Mesendoderm (in vitro differentiated cells): ENCODE measurements at regions not wholly inside any gene's neighbourhood (a gene's known extent, or its start where the extent isn't known, plus 50 kb on each side); places are given as distances from the start of the nearest gene placed in this dataset.

Source experiments
- DNase-seq: peaks from one replicate; pipeline ENCODE4 v3.0.0; 2013
- H2AK5ac ChIP-seq: 2 replicates; pipeline ENCODE4 v1.6.1; 2013; ENCODE audit warnings: low read length, inconsistent platforms
- H2BK120ac ChIP-seq: 2 replicates; pipeline ENCODE4 v1.6.1; 2013; ENCODE audit warnings: low read depth, mild to moderate bottlenecking, low read length, moderate library complexity, mixed read lengths
- H2BK15ac ChIP-seq: replicated peaks from 2 replicates; pipeline ENCODE4 v1.6.1; 2013; ENCODE audit warnings: low read depth, mild to moderate bottlenecking, moderate library complexity
- H2BK5ac ChIP-seq: 2 replicates; pipeline ENCODE4 v1.6.1; 2013; ENCODE audit warnings: low read length, inconsistent platforms
- H3K18ac ChIP-seq: 2 replicates; pipeline ENCODE4 v1.6.1; 2013; ENCODE audit warnings: mild to moderate bottlenecking, low read length, mixed read lengths
- H3K23ac ChIP-seq: one replicate; pipeline ENCODE4 v1.6.1; 2013; ENCODE audit warnings: low read length
- H3K27ac ChIP-seq: 2 replicates; pipeline ENCODE4 v1.5.1; 2013; ENCODE audit warnings: low read depth, mild to moderate bottlenecking, inconsistent platforms, low read length, moderate library complexity
- H3K27me3 ChIP-seq: 2 replicates; pipeline ENCODE4 v1.6.1; 2013; ENCODE audit warnings: low read length, control low read depth, mild to moderate bottlenecking, inconsistent platforms; ENCODE audit not compliant: insufficient read depth, poor library complexity
- H3K36me3 ChIP-seq: 2 replicates; pipeline ENCODE4 v1.6.1; 2013; ENCODE audit warnings: low read length, inconsistent platforms; ENCODE audit not compliant: control insufficient read depth, insufficient read depth
- H3K4ac ChIP-seq: one replicate; pipeline ENCODE4 v1.6.1; 2013; ENCODE audit warnings: low read depth, mild to moderate bottlenecking, low read length, moderate library complexity
- H3K4me1 ChIP-seq: 2 replicates; pipeline ENCODE4 v1.6.1; 2013; ENCODE audit warnings: low read depth, low read length, inconsistent platforms; ENCODE audit not compliant: control insufficient read depth
- H3K4me2 ChIP-seq: 2 replicates; pipeline ENCODE4 v1.6.1; 2013; ENCODE audit warnings: low read length
- H3K4me3 ChIP-seq: 2 replicates; pipeline ENCODE4 v1.5.1; 2013; ENCODE audit warnings: mild to moderate bottlenecking, low read length
- H3K56ac ChIP-seq: one replicate; pipeline ENCODE4 v1.6.1; 2013; ENCODE audit warnings: low read length
- H3K79me1 ChIP-seq: 2 replicates; pipeline ENCODE4 v1.6.1; 2013; ENCODE audit warnings: low read length, inconsistent platforms
- H3K79me2 ChIP-seq: 2 replicates; pipeline ENCODE4 v1.6.1; 2013; ENCODE audit warnings: mild to moderate bottlenecking, low read length; ENCODE audit not compliant: control insufficient read depth, insufficient read depth
- H3K9ac ChIP-seq: 2 replicates; pipeline ENCODE4 v1.6.1; 2013; ENCODE audit warnings: low read length, inconsistent platforms
- H4K5ac ChIP-seq: one replicate; pipeline ENCODE4 v1.6.1; 2013; ENCODE audit warnings: low read length
- H4K8ac ChIP-seq: one replicate; pipeline ENCODE4 v1.6.1; 2013; ENCODE audit warnings: low read depth, mild to moderate bottlenecking, control low read depth, low read length, moderate library complexity
- WGBS: extraction: QIAGEN DNeasy Blood & Tissue Kit; methylation state at CpG from one replicate; pipeline ENCODE4 v1.1.7; 2013; ENCODE audit warnings: low lambda C conversion rate, missing lambda C conversion rate; ENCODE audit not compliant: insufficient coverage; ENCODE audit errors: extremely low coverage; 5-methylcytosine and 5-hydroxymethylcytosine counted together

DNA sequence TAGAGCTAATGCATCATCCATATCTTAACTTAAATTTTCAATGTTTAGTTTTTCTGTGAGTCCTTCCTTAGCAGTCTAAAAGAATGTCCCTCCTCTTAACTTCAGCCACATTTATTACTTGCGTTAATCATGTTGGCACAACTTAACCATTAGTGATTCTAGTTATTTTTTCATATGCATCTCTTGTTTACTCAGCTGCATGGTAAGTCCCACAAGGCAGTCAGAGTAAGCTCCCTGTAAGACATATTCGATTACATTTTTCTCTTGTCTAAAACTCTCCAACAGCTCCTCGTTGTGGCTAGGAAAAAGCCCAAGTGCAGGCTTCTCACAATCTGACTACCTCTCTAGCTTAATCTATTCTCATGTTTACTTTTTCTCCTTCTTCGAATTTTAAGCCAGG, 2045.3 kb upstream of the PIK3C3 start:
- no peaks in the 10 kb centered on the region for H3K27me3 ChIP-seq
- H3K4me3 ChIP-seq: no peak overlapping the region
- H2BK120ac ChIP-seq: no peak overlapping the region
- no peak overlapping the region for H2BK5ac ChIP-seq
- no peak overlapping the region for H3K4ac ChIP-seq
- H2AK5ac ChIP-seq: no peak overlapping the region
- H3K56ac ChIP-seq: no peak overlapping the region
- H4K8ac ChIP-seq: no peak overlapping the region
- H3K79me2 ChIP-seq: no peaks in the 10 kb centered on the region
- H3K23ac ChIP-seq: no peak overlapping the region
- H3K4me2 ChIP-seq: no peak overlapping the region
- no peaks in the 10 kb centered on the region for H3K36me3 ChIP-seq
- no CpG with 5 or more reads among the region's 4 CpGs for WGBS
- no peak overlapping the region for H3K27ac ChIP-seq
- no peak overlapping the region for H3K9ac ChIP-seq
- no peak for DNase-seq
- H3K4me1 ChIP-seq: no peaks in the 10 kb centered on the region
- H2BK15ac ChIP-seq: no peak overlapping the region
- no peaks in the 10 kb centered on the region for H3K79me1 ChIP-seq
- no peak overlapping the region for H3K18ac ChIP-seq
- no peak overlapping the region for H4K5ac ChIP-seq

DNA sequence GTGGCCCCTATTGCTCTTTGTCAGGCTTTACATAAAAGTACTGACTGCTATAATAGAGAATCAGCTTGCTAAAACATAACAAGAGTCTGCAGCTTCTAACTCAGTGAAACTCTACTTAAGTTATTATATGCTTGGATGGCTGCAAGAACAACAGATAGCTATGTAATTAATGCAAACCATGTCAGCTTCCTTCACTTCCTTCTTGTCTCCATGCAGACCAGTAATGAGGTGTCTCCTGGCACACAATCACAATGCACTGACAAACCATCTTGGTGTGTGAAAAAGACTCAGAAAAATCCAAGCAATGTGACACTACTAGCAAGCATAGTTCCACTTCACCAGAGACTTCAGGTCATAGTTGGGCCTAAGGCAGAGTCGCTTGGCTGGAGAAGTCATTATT, 2068.9 kb upstream of the PIK3C3 start:
- no CpG with 5 or more reads among the region's 1 CpG for WGBS
- peak; percentile 21 for DNase-seq
- no peaks in the 10 kb centered on the region for H3K36me3 ChIP-seq

DNA sequence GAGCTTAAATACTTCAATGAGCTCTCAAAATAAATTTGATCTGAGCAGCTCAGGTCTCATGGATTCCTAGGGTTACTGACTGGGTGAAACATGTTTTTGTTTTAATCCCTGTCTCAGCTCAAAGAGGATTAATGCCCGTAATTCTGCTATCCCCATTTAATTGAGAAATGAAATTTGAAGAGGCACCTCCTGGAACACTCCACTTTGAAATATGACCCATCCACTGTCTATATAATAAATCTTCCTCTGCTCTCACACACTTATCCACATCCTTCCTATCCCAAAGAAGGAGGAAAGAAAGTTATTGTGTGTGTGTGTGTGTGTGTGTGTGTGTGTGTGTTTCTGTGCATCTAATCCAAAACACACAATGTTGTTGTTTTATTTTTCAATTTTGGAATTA, 2082.4 kb upstream of the PIK3C3 start:
- Histone ChIP-seq H4K8ac (no peak overlapping the region), H4K5ac (no peak overlapping the region), H3K4me3 (no peak overlapping the region)

More for the DNA sequence above, 2068.9 kb upstream of the PIK3C3 start:
- Histone ChIP-seq H3K9ac (no peak overlapping the region), H3K4me3 (no peak overlapping the region), H3K56ac (no peak overlapping the region), H3K27ac (no peak overlapping the region), H4K5ac (no peak overlapping the region), H3K4me1 (no peaks in the 10 kb centered on the region), H3K23ac (no peak overlapping the region), H2BK5ac (no peak overlapping the region), H2BK15ac (no peak overlapping the region), H3K4ac (no peak overlapping the region), H3K27me3 (no peaks in the 10 kb centered on the region), H2AK5ac (no peak overlapping the region), H4K8ac (no peak overlapping the region), H3K4me2 (no peak overlapping the region), H3K79me1 (no peaks in the 10 kb centered on the region), H3K18ac (no peak overlapping the region), H2BK120ac (no peak overlapping the region), H3K79me2 (no peaks in the 10 kb centered on the region)

DNA sequence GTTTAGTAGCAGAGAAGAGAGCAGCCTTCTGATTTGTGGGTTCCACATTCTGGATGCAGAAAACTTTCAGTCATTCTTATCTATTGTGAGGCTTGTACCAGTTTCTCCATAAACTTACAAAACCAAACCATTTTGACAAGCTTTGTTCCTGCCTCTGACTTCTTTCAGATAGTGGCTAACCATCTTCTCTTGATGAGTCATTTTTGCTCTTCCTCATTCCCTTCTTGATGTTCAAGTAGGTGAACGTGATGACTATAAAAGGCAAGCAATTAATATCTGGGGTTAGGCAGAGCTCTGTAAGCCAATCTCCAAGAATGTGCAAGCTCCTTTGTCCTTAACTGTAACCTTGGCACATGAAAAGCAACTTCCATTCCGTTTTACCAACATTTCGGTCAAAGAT, 2083.1 kb upstream of the PIK3C3 start:
- Histone ChIP-seq H2BK15ac (no peak overlapping the region), H3K79me1 (no peaks in the 10 kb centered on the region), H3K27ac (no peak overlapping the region), H2BK5ac (no peak overlapping the region), H3K56ac (no peak overlapping the region), H3K79me2 (no peaks in the 10 kb centered on the region), H3K4ac (no peak overlapping the region), H3K9ac (no peak overlapping the region), H3K27me3 (no peaks in the 10 kb centered on the region), H4K8ac (no peak overlapping the region), H3K23ac (no peak overlapping the region), H4K5ac (no peak overlapping the region), H3K4me2 (no peak overlapping the region), H2AK5ac (no peak overlapping the region), H3K18ac (no peak overlapping the region), H3K4me3 (no peak overlapping the region), H2BK120ac (no peak overlapping the region), H3K36me3 (no peaks in the 10 kb centered on the region), H3K4me1 (no peaks in the 10 kb centered on the region)
- WGBS: no CpG with 5 or more reads among the region's 3 CpGs
- DNase-seq: no peak

More for the DNA sequence above, 2082.4 kb upstream of the PIK3C3 start:
- H3K4me1 ChIP-seq: no peaks in the 10 kb centered on the region
- no peaks in the 10 kb centered on the region for H3K79me2 ChIP-seq
- H2BK5ac ChIP-seq: no peak overlapping the region
- no peak overlapping the region for H3K27ac ChIP-seq
- H2BK120ac ChIP-seq: no peak overlapping the region
- no peak overlapping the region for H3K23ac ChIP-seq
- H3K79me1 ChIP-seq: no peaks in the 10 kb centered on the region
- H3K27me3 ChIP-seq: no peaks in the 10 kb centered on the region
- no peaks in the 10 kb centered on the region for H3K36me3 ChIP-seq
- no peak overlapping the region for H2AK5ac ChIP-seq
- H3K4me2 ChIP-seq: no peak overlapping the region
- H3K18ac ChIP-seq: no peak overlapping the region
- DNase-seq: no peak
- no CpG with 5 or more reads among the region's 1 CpG for WGBS
- H3K4ac ChIP-seq: no peak overlapping the region
- no peak overlapping the region for H2BK15ac ChIP-seq
- no peak overlapping the region for H3K9ac ChIP-seq
- no peak overlapping the region for H3K56ac ChIP-seq

DNA sequence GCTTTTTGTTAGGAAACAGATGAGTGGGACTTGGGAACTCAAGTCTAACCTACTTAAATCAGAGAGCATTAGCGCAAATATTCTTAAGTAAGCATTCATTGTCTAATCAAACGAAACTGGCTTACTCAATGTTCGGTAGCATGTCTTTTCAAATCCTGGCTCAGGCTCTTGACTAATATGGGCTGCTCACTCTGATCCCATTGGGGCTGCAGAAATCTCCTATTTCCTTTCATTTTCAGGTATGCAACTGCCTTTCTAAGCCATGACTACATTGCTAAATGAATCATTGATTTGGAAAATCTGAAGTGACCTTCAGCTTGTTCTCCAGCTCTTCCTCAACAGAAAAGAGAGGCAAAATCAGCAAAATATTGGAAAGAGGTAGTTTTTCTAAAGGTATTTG, 2084.4 kb upstream of the PIK3C3 start:
- H2BK15ac ChIP-seq: no peak overlapping the region
- no CpG with 5 or more reads among the region's 3 CpGs for WGBS
- no peaks in the 10 kb centered on the region for H3K79me2 ChIP-seq
- no peaks in the 10 kb centered on the region for H3K79me1 ChIP-seq
- no peak overlapping the region for H2BK120ac ChIP-seq
- H3K27ac ChIP-seq: no peak overlapping the region
- H3K4me3 ChIP-seq: no peak overlapping the region
- H3K4me2 ChIP-seq: no peak overlapping the region
- no peaks in the 10 kb centered on the region for H3K27me3 ChIP-seq
- H3K36me3 ChIP-seq: no peaks in the 10 kb centered on the region
- H2AK5ac ChIP-seq: no peak overlapping the region
- no peaks in the 10 kb centered on the region for H3K4me1 ChIP-seq
- H3K23ac ChIP-seq: no peak overlapping the region
- H4K5ac ChIP-seq: no peak overlapping the region
- no peak overlapping the region for H3K4ac ChIP-seq
- H4K8ac ChIP-seq: no peak overlapping the region
- no peak overlapping the region for H3K56ac ChIP-seq
- no peak overlapping the region for H2BK5ac ChIP-seq
- no peak overlapping the region for H3K9ac ChIP-seq
- H3K18ac ChIP-seq: no peak overlapping the region
- DNase-seq: no peak

DNA sequence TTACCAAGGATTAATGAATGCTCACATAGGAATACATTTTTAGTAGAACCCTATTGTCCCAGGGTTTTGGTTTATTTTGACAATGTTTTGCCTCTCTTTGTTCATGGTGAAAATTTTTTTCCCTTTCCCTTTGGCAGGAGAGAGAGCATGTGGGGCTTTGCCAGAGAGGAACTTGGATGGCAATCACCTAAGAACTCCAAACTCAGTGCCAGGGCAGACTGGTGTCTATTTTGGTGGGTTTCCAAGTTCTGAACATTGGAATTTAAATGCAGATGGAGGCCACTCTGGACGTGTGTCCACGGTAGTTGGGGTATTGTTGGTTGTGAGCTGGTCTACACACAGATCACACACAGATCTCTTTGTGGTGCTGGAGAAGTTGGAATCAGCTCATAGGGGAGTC, 2091.1 kb upstream of the PIK3C3 start:
- Histone ChIP-seq H3K36me3 (no peaks in the 10 kb centered on the region), H4K5ac (no peak overlapping the region), H3K9ac (no peak overlapping the region), H3K27ac (no peak overlapping the region), H3K27me3 (no peaks in the 10 kb centered on the region), H3K4me2 (no peak overlapping the region), H3K79me2 (no peaks in the 10 kb centered on the region), H3K56ac (no peak overlapping the region), H3K23ac (no peak overlapping the region), H2BK120ac (no peak overlapping the region), H4K8ac (no peak overlapping the region), H3K4ac (no peak overlapping the region), H3K4me3 (no peak overlapping the region), H3K4me1 (no peaks in the 10 kb centered on the region), H3K79me1 (no peaks in the 10 kb centered on the region), H2BK5ac (no peak overlapping the region), H3K18ac (no peak overlapping the region), H2AK5ac (no peak overlapping the region), H2BK15ac (no peak overlapping the region)
- no peak for DNase-seq
- WGBS: no CpG with 5 or more reads among the region's 2 CpGs
